DOHH2 (cell line): ENCODE measurements at regions not wholly inside any gene's neighbourhood (a gene's known extent, or its start where the extent isn't known, plus 50 kb on each side); places are given as distances from the start of the nearest gene placed in this dataset.

Experiments
- H3F3A ChIP-seq: fragments of 200-600 bp; sonication (generic), shearing (Covaris generic); 2 replicates; pipeline ENCODE4 v1.6.0; 2016; ENCODE audit warnings: antibody characterized with exemption, mild to moderate bottlenecking; ENCODE audit not compliant: control insufficient read depth, insufficient read depth
- H3K27ac ChIP-seq: fragments of 200-600 bp; sonication (generic); 2 replicates; pipeline ENCODE4 v1.5.1; 2014; ENCODE audit warnings: low read depth, mild to moderate bottlenecking, low read length, moderate library complexity
- H3K27me3 ChIP-seq: fragments of 200-600 bp; sonication (generic); 2 replicates; pipeline ENCODE4 v1.6.1; 2014; ENCODE audit warnings: mild to moderate bottlenecking, low read length, mixed read lengths; ENCODE audit not compliant: control insufficient read depth
- H3K36me3 ChIP-seq: fragments of 200-600 bp; sonication (generic); 2 replicates; pipeline ENCODE4 v1.6.1; 2014; ENCODE audit warnings: mild to moderate bottlenecking, low read length, moderate library complexity, mixed read lengths; ENCODE audit not compliant: control insufficient read depth
- H3K4me1 ChIP-seq: fragments of 200-600 bp; sonication (generic); 2 replicates; pipeline ENCODE4 v1.6.1; 2014; ENCODE audit warnings: mild to moderate bottlenecking, low read length, mixed read lengths; ENCODE audit not compliant: control insufficient read depth
- H3K4me2 ChIP-seq: fragments of 200-600 bp; sonication (generic); 2 replicates; pipeline ENCODE4 v1.6.0; 2014; ENCODE audit warnings: mild to moderate bottlenecking, low read length, moderate library complexity
- H3K4me3 ChIP-seq: fragments of 200-600 bp; sonication (generic); 2 replicates; pipeline ENCODE4 v1.5.1; 2014; ENCODE audit warnings: mild to moderate bottlenecking, low read length, mixed read lengths
- H3K79me2 ChIP-seq: fragments of 200-600 bp; sonication (generic); 2 replicates; pipeline ENCODE4 v1.6.1; 2014; ENCODE audit warnings: mild to moderate bottlenecking, low read length, mixed read lengths; ENCODE audit not compliant: control insufficient read depth
- H3K9me2 ChIP-seq: fragments of 200-600 bp; sonication (generic); replicated peaks from 2 replicates; pipeline ENCODE4 v1.6.1; 2014; ENCODE audit warnings: mild to moderate bottlenecking, low read length, mixed read lengths; ENCODE audit not compliant: control insufficient read depth
- H3K9me3 ChIP-seq: fragments of 200-600 bp; sonication (generic); 2 replicates; pipeline ENCODE4 v1.6.1; 2014; ENCODE audit warnings: antibody characterized with exemption, low read length, mixed read lengths; ENCODE audit not compliant: control insufficient read depth, insufficient read depth
- H4K20me1 ChIP-seq: fragments of 200-600 bp; sonication (generic); 2 replicates; pipeline ENCODE4 v1.6.0; 2014; ENCODE audit warnings: low read depth, mild to moderate bottlenecking, antibody characterized with exemption, low read length, moderate library complexity; ENCODE audit not compliant: control insufficient read depth, insufficient read depth
- EZH2phosphoT487 ChIP-seq: fragments of 200-600 bp; sonication (generic); IDR thresholded peaks from 2 replicates; pipeline ENCODE4 v1.6.1; 2017; ENCODE audit warnings: borderline replicate concordance, mild to moderate bottlenecking, antibody characterized with exemption, low read length, moderate library complexity, mixed read lengths
- TF ChIP-seq, protein P1 (sequence below): fragments of 200-600 bp; sonication (generic); IDR thresholded peaks from one replicate; pipeline ENCODE4 v1.5.1; 2014; ENCODE audit warnings: antibody characterized with exemption, mild to moderate bottlenecking, low read depth, low read length; ENCODE audit not compliant: poor library complexity, severe bottlenecking

DNA sequence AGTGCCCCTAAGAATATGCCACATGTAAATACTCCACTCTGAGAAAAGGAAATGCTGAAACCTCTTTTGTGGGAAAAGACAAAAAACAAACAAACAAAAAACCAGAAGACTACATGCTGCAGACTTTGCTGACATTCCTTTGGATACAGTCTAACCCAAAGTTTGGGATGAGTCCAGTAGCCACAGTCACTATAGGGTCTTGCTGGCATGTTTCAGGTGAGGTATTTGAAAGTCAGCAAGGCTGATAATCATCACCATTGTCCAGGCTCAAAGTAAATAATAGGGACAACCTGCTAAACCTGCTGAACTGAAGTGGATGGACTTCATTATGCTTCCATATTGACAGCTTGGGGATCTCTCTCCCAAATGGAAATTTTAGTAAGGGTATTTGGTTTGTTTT lies 1087.0 kb upstream of the LRRTM3 start:
- no peak overlapping the region for H3K27ac ChIP-seq
- 0 out of 2 replicates have a peak, but pooled peaks cover 2% of the 10 kb centered on the region for H3F3A ChIP-seq
- TF ChIP-seq, protein P1, sequence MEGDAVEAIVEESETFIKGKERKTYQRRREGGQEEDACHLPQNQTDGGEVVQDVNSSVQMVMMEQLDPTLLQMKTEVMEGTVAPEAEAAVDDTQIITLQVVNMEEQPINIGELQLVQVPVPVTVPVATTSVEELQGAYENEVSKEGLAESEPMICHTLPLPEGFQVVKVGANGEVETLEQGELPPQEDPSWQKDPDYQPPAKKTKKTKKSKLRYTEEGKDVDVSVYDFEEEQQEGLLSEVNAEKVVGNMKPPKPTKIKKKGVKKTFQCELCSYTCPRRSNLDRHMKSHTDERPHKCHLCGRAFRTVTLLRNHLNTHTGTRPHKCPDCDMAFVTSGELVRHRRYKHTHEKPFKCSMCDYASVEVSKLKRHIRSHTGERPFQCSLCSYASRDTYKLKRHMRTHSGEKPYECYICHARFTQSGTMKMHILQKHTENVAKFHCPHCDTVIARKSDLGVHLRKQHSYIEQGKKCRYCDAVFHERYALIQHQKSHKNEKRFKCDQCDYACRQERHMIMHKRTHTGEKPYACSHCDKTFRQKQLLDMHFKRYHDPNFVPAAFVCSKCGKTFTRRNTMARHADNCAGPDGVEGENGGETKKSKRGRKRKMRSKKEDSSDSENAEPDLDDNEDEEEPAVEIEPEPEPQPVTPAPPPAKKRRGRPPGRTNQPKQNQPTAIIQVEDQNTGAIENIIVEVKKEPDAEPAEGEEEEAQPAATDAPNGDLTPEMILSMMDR, result no peak
- TF ChIP-seq EZH2phosphoT487, result no peak
- no peaks in the 10 kb centered on the region for H3K9me2 ChIP-seq
- no peaks in the 10 kb centered on the region for H3K79me2 ChIP-seq
- H4K20me1 ChIP-seq, result no peaks in the 10 kb centered on the region
- no peak overlapping the region for H3K4me2 ChIP-seq
- H3K4me3 ChIP-seq, result no peak overlapping the region
- H3K36me3 ChIP-seq, result peaks cover 10% of the 10 kb centered on the region; the same call in 1 of the 2 replicates
- H3K9me3 ChIP-seq, result no peaks in the 10 kb centered on the region
- no peaks in the 10 kb centered on the region for H3K27me3 ChIP-seq
- peaks cover 19% of the 10 kb centered on the region for H3K4me1 ChIP-seq

DNA sequence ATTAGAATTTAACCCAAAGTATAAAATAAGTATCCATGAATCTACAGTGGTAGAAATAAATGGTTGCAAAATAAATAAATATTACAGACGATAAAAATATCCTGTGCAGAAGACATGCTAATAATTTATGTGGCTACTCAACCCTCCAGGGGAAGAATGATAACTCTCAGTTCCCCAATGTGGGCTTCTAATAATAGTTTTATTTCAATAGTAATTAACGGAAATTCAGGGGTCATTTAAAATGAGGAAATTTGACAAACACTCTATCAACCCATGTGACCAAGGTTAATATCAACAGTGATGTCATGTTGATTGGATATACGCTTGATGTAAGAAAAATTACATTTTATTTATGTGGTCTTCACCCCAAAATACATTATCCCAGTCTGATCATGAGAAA lies 1082.6 kb upstream of the LRRTM3 start:
- H3K9me2 ChIP-seq, result no peaks in the 10 kb centered on the region
- peak overlapping the region; percentile 67 for H3K4me2 ChIP-seq
- TF ChIP-seq EZH2phosphoT487, result no peak
- TF ChIP-seq, protein P1, result no peak
- no peaks in the 10 kb centered on the region for H3K79me2 ChIP-seq
- 0 out of 2 replicates have a peak, but pooled peaks cover 5% of the 10 kb centered on the region for H3F3A ChIP-seq
- peaks cover 60% of the 10 kb centered on the region for H3K4me1 ChIP-seq
- H3K9me3 ChIP-seq, result no peaks in the 10 kb centered on the region
- no peaks in the 10 kb centered on the region for H3K27me3 ChIP-seq
- H3K27ac ChIP-seq, result peak overlapping the region; percentile 78
- H3K36me3 ChIP-seq, result peaks cover 10% of the 10 kb centered on the region; the same call in 1 of the 2 replicates
- peak overlapping the region; percentile 56 for H3K4me3 ChIP-seq
- H4K20me1 ChIP-seq, result no peaks in the 10 kb centered on the region

DNA sequence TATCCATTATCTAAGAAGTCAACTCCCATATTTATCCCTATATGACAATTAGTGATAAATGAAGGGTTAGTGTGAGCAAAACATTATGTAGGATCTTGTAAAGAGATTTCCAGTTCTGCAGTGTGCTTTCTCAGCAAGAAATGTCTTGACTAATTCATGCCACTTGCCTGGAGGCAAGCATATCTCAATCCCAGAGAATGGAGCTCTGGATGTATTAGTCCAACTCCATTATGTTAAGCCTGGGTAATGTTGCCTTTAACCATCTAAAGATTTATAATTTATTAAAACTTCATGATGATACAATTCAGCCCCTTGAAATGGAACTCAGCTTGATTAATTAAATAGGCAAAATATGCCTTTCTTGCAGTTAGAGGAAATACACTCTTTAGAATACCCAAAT lies 1079.9 kb upstream of the LRRTM3 start:
- Histone ChIP-seq H3K4me3 (no peak overlapping the region; the same call in 1 of the 2 replicates), H3K79me2 (no peaks in the 10 kb centered on the region), H3K27ac (no peak overlapping the region), H3K9me3 (no peaks in the 10 kb centered on the region), H3K27me3 (no peaks in the 10 kb centered on the region), H3K36me3 (peaks cover 10% of the 10 kb centered on the region; the same call in 1 of the 2 replicates), H4K20me1 (no peaks in the 10 kb centered on the region), H3F3A (0 out of 2 replicates have a peak, but pooled peaks cover 5% of the 10 kb centered on the region), H3K9me2 (no peaks in the 10 kb centered on the region), H3K4me2 (peak overlapping the region; percentile 44), H3K4me1 (peaks cover 60% of the 10 kb centered on the region)
- TF ChIP-seq, protein P1, result no peak
- no peak for TF ChIP-seq EZH2phosphoT487
